Epidermal melanocyte (primary cell): ENCODE measurements at regions not wholly inside any gene's neighbourhood (a gene's known extent, or its start where the extent isn't known, plus 50 kb on each side); places are given as distances from the start of the nearest gene placed in this dataset.
"Not testable (repeated sequence)": the region's sequence is repeated elsewhere in the genome, so short reads cannot be mapped to it uniquely, and the experiment has no call there.

Experiments used
- DNase-seq: peaks from one replicate; pipeline ENCODE4 v3.0.0; 2011; ENCODE audit warnings: low spot score; ENCODE audit not compliant: insufficient read length

- DNase-seq: no peak
These were observed 455.9 kb upstream of the RUNX1 start for GRCh38 chr21:35504951-35505466.

GRCh38 chr21:35504277-35504676, 455.2 kb upstream of the RUNX1 start:
- no peak for DNase-seq

GRCh38 chr21:35503671-35504070, 454.6 kb upstream of the RUNX1 start:
- no peak for DNase-seq

- no peak for DNase-seq
These were observed 453.7 kb upstream of the RUNX1 start for GRCh38 chr21:35502821-35503220.

GRCh38 chr21:35497522-35497921, 448.4 kb upstream of the RUNX1 start:
- not testable (repeated sequence) for DNase-seq

- no peak for DNase-seq
These were observed 443.0 kb upstream of the RUNX1 start for GRCh38 chr21:35491920-35492678.

- no peak for DNase-seq
These were observed 442.0 kb upstream of the RUNX1 start for GRCh38 chr21:35491114-35491513.

GRCh38 chr21:35489389-35489980, 440.4 kb upstream of the RUNX1 start:
- DNase-seq: no peak

GRCh38 chr21:35488946-35489345, 439.8 kb upstream of the RUNX1 start:
- DNase-seq: no peak

GRCh38 chr21:35485364-35485763, 436.3 kb upstream of the RUNX1 start:
- no peak for DNase-seq

- no peak for DNase-seq
These were observed 435.7 kb upstream of the RUNX1 start for GRCh38 chr21:35484851-35485250.

- no peak for DNase-seq
These were observed 434.9 kb upstream of the RUNX1 start for GRCh38 chr21:35484032-35484431.

GRCh38 chr21:35482933-35483662, 434.0 kb upstream of the RUNX1 start:
- no peak for DNase-seq

- no peak for DNase-seq
These were observed 433.0 kb upstream of the RUNX1 start for GRCh38 chr21:35482096-35482495.

- no peak for DNase-seq
These were observed 431.9 kb upstream of the RUNX1 start for GRCh38 chr21:35481005-35481404.

GRCh38 chr21:35479529-35479928, 430.4 kb upstream of the RUNX1 start:
- no peak for DNase-seq

- DNase-seq: no peak
These were observed 430.0 kb upstream of the RUNX1 start for GRCh38 chr21:35479065-35479448.

GRCh38 chr21:35478161-35479064, 429.3 kb upstream of the RUNX1 start:
- no peak for DNase-seq

GRCh38 chr21:35477622-35478021, 428.5 kb upstream of the RUNX1 start:
- DNase-seq: no peak

GRCh38 chr21:35476621-35477395, 427.7 kb upstream of the RUNX1 start:
- DNase-seq: no peak
